HG02943 (cell line): ENCODE measurements at regions not wholly inside any gene's neighbourhood (a gene's known extent, or its start where the extent isn't known, plus 50 kb on each side); places are given as distances from the start of the nearest gene placed in this dataset.
"Not testable (repeated sequence)": the region's sequence is repeated elsewhere in the genome, so short reads cannot be mapped to it uniquely, and the experiment has no call there.

Experiments used
- ATAC-seq: cut with Tn5 transposase; IDR thresholded peaks from one replicate; pipeline ENCODE4 v1.9.1; 2021; ENCODE audit warnings: mild to moderate bottlenecking, low read depth, moderate library complexity; ENCODE audit not compliant: unreplicated experiment

DNA sequence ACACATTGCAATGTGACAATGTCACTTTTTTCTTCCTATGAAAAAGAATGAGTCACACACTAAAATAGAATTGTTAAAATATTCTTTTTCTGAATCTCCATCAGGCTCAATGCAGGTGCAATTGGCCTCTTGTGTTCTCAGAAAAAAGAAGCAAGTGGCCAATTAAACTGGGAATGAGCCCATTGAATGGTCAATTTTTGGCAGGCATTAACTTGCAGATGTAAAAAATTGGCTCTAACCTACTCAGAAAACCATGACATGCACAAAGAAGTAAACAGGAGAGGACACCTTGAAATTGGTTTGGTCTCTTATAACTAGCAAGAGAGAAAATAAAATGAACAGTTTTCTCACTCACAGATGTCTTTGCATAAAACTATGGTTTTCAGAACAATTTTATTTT, 820.8 kb downstream of the TBL1XR1 start:
- ATAC-seq = no peak

DNA sequence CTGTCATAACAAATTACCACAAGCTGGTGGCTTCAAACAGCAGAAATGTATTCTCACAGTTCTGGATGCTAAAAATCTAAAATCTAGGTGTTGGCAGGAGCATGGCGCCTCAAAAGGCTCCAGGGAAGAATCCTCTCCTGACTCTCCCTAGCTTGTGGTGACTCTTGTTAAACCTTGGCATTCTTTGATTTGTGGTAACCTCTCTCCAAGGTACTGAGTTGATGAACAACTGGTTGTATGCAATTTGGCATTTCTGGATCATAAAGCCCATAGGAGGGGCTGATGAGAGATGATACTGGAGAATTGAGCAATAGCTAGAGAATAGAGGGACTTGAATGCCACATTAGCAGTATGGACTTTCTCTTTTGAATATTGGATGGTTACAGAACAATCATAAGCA, 821.8 kb downstream of the TBL1XR1 start:
- no peak for ATAC-seq

DNA sequence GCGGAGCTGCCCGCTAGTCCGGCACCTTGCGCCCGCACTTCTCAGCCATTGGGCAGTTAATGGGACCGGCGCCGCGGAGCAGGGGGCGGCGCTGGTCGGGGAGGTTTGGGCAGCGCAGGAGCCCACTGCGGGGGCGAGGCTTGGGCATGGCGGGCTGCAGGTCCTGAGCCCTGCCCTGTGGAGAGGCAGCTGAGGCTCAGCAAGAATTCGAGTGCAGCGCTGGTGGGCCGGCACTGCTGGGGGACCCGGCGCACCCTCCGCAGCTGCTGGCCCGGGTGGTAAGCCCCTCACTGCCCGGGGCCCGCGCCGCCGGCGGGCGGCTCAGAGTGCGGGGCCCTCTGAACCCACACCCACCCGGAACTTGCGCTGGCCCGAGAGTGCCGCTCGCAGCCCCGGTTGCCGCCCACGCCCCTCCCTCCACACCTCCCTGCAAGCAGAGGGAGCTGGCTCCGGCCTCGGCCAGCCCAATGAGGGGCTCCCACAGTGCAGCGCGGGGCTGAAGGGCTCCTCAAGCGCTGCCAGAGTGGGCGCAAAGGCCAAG, 835.0 kb downstream of the TBL1XR1 start:
- no peak for ATAC-seq

DNA sequence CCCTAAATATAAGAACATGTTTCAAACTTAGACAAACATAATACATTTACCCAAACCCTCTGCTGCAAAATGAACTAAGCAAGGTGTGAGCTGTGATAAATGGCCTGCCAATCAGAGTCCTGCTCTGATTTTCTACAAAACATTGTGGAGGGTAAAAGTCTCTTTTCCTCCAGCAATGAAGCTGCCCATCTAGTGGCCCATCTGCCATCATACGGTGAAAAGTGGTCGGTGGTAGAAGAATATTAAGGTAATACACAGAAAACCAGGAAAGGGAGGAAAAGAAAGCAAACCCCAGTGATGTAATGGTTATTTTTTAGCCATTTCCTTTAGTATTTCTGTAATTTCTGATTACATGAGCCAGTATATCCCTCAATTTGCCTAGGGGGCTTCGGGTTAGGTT, 838.1 kb downstream of the TBL1XR1 start:
- ATAC-seq = no peak

DNA sequence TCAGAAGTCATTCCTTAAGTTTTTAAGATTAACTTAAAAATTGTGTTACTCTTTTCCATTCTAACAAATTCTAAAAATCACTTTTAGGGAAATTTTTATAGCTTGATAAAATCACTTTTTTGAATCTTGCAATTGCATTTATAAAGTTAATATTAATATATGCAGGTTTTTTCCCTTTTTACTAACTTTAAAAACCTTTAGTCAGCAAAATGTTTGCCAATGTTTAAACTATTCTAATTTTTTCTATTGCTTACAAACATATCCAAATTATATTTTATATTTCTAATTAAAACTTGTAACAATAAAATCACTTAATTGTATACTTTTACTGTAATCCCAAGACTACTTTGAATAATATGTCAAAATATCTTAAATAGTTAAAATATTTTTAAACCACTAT, 839.4 kb downstream of the TBL1XR1 start:
- no peak for ATAC-seq

DNA sequence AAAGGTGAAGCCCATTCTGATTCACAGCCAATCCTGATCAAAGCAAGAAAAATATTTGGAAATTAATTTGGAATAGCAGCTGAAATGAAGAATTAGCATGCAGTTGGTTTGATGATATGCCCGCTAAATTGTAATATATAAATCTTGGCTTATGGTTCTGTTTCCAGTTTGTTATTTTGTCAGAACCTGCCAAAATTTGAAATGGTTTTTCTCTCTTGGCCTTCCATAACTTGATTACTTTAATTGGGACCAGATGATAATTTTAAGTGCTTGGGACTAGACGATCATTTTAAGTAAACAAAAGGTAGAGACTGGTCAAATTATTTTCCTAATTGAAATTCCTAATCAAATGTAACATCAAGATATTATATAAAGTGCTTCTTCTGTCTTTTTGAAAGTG, 842.4 kb downstream of the TBL1XR1 start:
- ATAC-seq = no peak

DNA sequence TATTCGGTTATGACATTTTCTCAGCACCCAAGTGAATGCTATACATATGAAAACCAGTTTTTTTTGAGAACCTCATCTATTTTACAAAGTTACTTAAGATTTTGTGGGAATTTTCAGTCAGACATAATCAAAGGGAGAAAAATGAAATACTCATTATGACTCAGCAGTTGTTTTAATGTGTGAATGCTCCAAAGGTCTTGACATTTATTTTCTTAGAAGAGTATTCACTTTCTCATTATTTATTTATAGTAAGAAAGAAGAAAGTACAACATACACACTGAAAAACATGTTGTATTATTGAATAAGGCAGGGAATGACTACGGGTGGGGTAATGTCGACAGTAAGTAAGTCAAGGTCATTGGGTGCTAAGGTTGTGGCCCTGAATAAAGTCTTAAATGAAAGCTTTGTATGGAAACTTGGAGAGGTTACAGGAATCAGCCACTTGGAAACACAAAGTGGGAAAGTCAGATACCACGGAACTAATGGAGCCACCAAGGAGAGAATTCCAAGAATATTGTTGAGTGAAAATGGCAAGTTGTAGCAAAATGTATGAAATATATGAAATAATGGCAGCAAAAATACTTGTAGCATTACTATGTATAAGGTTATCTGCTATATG, 844.5 kb downstream of the TBL1XR1 start:
- ATAC-seq = no peak

DNA sequence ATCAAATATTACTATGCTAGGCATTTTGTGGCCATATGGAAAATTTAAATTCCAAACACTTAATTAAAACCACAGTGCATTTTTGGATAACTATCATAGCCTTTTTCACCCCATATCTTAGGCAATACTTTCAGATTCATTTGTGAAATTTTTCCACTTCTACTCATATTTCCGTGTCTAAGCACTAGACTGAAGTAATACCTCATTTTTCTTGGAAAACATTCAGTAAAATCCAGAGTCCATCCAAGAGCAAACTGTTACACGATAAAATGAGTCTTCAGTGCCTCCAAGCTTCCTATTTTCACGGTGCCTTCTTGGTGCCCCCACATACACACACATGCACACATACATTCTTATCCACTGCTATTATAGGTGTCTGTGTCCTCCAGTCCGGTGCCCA, 845.9 kb downstream of the TBL1XR1 start:
- no peak for ATAC-seq

DNA sequence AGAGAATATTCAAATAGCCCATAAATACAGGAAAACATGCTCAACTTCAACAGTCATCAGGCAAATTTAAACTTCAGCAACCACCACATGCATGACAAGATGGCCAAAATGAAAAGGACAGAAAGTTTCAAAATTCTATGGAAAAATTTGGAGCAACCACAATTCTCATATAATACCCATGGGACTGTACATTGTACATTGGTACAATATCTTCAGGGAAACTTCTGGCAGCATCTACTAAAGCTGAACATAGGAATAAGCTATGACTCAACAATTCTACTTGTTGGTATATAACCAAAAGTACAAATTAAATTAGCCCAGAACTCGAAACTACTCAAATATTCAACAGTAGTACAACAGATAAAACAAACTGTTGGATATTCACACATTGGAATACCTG, 847.6 kb downstream of the TBL1XR1 start:
- ATAC-seq = no peak

DNA sequence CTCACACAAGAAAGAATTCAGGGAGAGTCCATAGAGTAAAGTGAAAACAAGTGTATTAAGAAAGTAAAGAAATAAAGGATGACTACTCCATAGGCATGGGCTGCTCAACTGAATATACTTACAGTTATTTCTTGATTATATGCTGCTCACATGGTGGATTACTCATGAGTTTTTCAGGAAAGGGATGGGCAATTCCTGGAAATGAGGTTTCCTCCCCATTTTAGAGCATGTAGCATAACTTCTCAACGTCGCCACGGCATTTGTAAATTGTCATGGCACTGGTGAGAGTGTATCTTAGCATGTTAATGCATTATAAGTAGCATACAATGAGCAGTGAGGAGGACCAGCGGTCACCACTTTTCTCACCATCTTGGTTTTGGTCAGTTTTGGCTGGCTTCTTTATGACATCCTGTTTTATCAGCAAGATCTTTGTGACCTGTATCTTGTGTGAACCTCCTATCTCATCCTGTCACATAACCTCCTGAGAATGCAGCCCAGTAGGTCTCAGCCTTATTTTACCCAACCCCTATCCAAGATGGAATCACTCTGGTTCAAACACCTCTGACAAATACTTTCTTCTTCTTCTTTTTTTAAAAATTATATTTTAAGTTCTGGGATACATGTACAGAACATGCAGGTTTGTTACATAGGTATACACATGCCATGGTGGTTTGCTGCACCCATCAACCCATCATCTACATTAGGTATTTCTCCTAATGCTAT, 849.7 kb downstream of the TBL1XR1 start:
- no peak for ATAC-seq

DNA sequence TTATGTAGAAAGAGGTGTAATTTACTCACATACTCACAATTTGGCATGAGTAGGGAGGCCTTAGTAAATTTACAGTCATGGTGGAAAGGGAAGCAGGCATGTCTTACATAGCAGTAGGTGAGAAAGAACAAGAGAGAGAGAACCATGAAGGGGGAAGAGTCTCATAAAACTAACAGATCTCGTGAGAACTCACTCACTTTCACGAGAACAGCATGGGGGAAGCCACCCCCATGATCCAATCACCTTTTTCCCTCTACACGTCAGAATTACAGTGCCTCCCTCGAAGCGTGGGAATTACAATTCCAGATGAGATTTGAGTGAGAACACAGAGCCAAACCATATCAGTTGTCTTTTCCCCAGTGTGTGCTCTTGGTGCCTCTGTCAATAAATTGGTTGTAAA, 855.3 kb downstream of the TBL1XR1 start:
- no peak for ATAC-seq

DNA sequence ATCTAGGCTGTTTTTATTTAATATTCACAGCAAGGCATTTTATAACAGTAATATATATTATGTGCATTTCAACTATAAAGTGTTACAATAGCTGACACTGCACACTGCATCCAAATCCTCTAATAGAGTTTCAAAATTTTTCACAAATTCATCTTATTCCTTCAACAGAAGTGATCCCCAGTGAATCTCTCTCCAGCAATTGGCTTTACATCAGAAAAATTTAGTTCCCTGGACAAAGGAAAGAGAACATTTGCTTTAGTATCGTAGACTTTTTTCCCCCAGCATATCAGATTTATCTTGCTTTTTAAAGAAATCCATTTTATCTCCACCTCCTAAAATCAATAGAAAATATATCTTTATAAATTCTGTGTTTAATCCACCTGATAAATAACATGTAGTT, 868.6 kb downstream of the TBL1XR1 start:
- ATAC-seq = no peak

DNA sequence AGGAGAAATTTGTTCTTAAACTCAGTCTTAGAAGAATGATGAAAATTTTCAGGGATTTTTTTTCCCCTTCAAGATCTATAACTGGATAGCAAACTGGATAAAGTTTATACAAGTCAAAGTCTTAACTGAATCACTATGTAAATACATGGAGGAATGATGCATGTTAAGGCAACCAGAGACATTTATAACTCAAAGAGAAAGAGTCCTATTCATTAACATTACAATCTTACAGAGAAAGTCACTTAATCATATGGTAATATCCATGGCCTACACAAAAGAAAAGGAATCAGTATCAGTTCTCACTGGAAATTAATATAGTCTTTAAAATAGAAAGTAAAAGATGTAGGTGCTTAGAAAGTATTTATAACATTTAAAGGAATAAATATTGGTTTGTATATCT, 869.1 kb downstream of the TBL1XR1 start:
- no peak for ATAC-seq

DNA sequence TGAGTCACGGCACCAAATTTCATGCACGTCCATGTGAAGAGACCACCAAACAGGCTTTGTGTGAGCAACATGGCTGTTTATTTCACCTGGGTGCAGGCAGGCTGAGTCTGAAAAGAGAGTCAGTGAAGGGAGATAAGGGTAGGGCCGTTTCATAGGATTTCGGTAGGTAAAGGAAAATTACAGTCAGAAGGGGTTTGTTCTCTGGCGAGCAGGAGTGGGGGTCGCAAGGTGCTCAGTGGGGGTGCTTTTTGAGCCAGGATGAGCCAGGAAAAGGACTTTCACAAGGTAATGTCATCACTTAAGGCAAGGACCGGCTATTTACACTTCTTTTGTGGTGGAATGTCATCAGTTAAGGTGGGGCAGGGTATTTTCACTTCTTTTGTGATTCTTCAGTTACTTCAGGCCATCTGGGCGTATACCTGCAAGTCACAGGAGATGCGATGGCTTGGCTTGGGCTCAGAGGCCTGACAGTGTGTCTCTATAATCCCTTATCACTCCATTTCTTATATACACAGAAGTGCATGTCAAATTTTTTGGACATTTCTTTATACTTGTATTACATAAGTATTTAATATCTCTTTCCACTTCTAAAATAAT, 870.3 kb downstream of the TBL1XR1 start:
- ATAC-seq = not testable (repeated sequence)

DNA sequence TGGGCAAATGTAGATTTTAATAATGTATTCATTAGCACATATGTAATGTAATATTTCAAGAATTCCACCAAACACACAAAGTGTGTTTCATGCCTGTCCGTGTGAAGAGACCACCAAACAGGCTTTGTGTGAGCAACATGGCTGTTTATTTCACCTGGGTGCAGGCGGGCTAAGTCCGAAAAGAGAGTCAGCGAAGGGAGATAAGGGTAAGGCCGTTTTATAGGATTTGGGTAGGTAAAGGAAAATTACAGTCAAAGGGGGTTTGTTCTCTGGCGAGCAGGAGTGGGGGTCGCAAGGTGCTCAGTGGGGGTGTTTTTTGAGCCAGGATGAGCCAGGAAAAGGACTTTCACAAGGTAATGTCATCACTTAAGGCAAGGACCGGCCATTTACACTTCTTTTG, 875.8 kb downstream of the TBL1XR1 start:
- ATAC-seq = not testable (repeated sequence)

DNA sequence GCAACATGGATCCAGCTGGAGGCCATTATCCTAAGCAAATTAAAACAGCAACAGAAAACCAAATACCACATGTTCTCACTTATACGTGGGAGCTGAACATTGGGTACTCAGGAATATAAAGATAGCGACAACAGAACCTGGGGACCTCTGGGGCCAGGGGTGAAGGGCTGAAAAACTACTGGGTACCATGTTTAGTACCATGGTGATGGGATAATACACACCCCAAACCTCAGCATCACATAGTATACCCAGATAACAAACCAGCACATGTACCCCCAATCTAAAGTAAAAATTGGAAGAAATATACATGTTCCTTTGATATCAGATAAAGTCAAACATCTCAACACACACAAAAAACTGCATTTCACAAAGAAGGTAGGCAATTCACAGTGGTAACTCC, 876.2 kb downstream of the TBL1XR1 start:
- ATAC-seq = no peak

DNA sequence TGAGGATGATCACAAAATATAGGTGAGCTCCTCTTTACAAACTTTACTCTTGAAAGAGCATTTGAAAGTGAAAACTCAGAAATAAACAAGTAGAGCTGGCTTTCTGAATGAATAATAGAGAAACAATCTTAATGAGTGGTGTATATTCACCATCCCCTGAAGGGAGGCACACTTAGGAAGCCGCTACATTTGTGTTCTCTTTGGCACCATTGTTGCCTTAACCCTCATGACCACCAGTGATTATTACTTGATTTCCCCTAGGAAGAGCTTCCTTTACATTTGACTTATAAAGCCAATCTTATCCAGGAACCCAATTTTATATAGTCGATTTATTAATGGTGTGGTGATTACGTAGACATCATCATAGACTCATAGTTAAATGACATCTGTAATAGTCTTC, 883.9 kb downstream of the TBL1XR1 start:
- ATAC-seq = no peak

DNA sequence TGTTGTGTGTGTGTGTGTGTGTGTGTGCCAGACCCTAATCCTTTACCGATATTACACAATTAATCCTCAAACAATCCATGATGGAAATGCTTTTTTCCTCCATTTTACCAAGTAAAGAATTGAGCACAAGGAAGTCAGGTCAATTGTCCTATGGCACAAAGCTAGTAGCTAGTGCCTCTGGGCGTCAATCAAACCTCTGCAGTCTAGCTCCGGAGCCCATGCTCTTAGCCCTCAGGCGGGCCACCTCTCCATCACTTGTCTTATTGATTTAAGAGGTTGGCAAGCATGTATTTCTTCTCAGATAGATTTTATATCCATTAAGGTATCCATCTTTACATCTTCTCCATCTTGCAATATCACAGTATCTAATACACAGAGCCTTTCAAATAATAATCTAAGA, 886.6 kb downstream of the TBL1XR1 start:
- ATAC-seq = no peak

DNA sequence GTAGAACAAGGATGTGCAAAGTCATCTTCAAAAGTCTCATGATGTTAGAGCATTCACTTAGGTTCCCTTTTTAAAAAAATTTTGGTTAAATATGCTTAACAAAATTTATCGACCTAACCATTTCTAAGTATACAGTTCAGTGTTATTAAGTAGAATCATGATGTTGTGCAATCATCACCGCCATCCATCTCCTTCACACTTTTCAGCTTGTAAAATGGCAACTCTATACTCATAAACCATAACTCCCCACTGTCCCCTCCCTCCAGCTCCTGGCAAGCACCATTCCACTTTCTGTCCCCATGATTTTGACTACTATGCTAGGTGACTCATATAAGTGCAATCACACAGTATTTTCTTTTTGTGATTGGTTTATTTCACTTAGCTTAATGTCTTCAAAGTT, 895.0 kb downstream of the TBL1XR1 start:
- ATAC-seq = no peak

DNA sequence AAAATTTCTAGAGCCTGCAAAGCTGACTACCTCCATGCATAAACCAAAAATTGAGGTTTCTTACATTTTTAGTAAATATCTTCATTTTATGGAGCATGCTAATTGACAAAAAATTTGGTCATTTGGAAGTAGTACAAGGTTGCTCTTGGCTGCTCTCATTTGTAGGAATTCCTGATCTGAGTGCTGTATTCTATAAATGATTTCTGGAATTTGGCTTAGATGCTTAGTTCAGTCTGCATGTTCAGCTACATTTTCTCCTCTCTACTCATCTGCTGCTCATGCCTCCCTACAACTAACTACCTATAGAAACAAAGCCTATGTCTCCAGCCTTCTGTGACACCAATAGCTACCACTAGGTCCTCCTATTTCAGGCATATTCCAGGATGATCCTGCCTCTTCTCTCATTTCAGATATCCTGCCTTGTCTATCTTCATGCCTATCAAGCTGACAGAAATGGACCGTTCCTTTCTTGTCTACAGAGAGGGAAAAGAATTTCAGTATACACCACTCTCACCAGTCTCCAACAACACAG, 901.1 kb downstream of the TBL1XR1 start:
- no peak for ATAC-seq

DNA sequence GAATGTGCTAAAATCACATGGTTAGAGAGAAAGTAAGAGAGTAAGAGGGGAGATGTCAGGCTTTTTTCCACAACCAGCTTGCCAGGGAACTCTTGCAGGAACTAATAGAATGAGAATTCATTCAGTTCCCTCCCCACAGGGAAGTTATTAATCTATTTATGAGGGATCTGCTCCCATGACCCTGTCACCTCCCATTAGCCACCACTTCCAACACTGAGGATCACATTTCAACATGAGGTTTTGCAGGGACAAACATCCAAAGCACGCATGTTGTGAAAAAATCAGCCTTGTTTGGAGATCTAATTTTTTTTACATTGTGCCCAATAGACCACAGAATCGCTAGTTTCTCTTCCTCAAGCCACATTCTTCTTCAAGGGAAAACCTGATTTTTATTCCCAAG, 904.0 kb downstream of the TBL1XR1 start:
- no peak for ATAC-seq
